A673 (cell line): ENCODE measurements at regions not wholly inside any gene's neighbourhood (a gene's known extent, or its start where the extent isn't known, plus 50 kb on each side); places are given as distances from the start of the nearest gene placed in this dataset.

Experiments
- BruUV-seq: library from RNA; stranded (reverse); fragments of 400-500 nt; replicated peaks from 2 replicates; lab custom pipeline; 2021; lab: Mats Ljungman, UMichigan
- CTCF ChIA-PET: fragments of 300-600 bp; sonication (Branson Sonifier 250); formaldehyde crosslinking; loops from one replicate; lab custom pipeline; 2022; ENCODE audit warnings: antibody characterized with exemption; lab: Charles Lee
- POLR2A ChIA-PET: fragments of 300-600 bp; sonication (Branson Sonifier 250); formaldehyde crosslinking; loops from one replicate; lab custom pipeline; 2022; ENCODE audit warnings: antibody characterized with exemption; ENCODE audit not compliant: low non-redundant PET; lab: Charles Lee
- DNase-seq: peaks from one replicate; pipeline ENCODE4 v3.0.0-alpha.2; 2015; ENCODE audit warnings: low spot score
- H3K27ac ChIP-seq: fragments of 200-600 bp; sonication (generic); 2 replicates; pipeline ENCODE4 v1.5.1; 2016; ENCODE audit warnings: mixed run types, low read depth, mild to moderate bottlenecking, mixed read lengths, antibody characterized with exemption, low read length; ENCODE audit not compliant: poor library complexity, severe bottlenecking
- H3K27me3 ChIP-seq: fragments of 200-600 bp; sonication (generic); replicated peaks from 2 replicates; pipeline ENCODE4 v1.6.1; 2017; ENCODE audit warnings: mixed run types, low read depth, mild to moderate bottlenecking, mixed read lengths, antibody characterized with exemption, low read length; ENCODE audit not compliant: insufficient read depth, poor library complexity
- H3K36me3 ChIP-seq: fragments of 200-600 bp; sonication (generic); 2 replicates; pipeline ENCODE4 v1.6.1; 2016; ENCODE audit warnings: mixed run types, mild to moderate bottlenecking, mixed read lengths, antibody characterized with exemption, low read length; ENCODE audit not compliant: insufficient read depth, poor library complexity, severe bottlenecking
- H3K4me1 ChIP-seq: fragments of 200-600 bp; sonication (generic); 2 replicates; pipeline ENCODE4 v1.6.1; 2017; ENCODE audit warnings: mixed run types, mild to moderate bottlenecking, mixed read lengths, antibody characterized with exemption, low read length; ENCODE audit not compliant: insufficient read depth, poor library complexity, severe bottlenecking
- H3K4me3 ChIP-seq: fragments of 200-600 bp; sonication (generic); 2 replicates; pipeline ENCODE4 v1.5.1; 2016; ENCODE audit warnings: low read depth, mixed run types, mild to moderate bottlenecking, mixed read lengths, low read length; ENCODE audit not compliant: poor library complexity, severe bottlenecking
- H3K9me3 ChIP-seq: fragments of 200-600 bp; sonication (generic); 2 replicates; pipeline ENCODE4 v1.6.1; 2016; ENCODE audit warnings: mixed run types, low read depth, mild to moderate bottlenecking, mixed read lengths, antibody characterized with exemption, low read length; ENCODE audit not compliant: poor library complexity, severe bottlenecking
- CTCF ChIP-seq: fragments of 300-800, 200-600 bp; sonication (generic); conservative IDR thresholded peaks from 2 replicates; pipeline ENCODE4 v1.5.1; 2017; ENCODE audit warnings: low read depth, mild to moderate bottlenecking, antibody characterized with exemption, low read length, moderate library complexity, mixed read lengths
- EZH2 ChIP-seq: fragments of 200-600 bp; sonication (generic); IDR thresholded peaks from 2 replicates; pipeline ENCODE4 v1.6.1; 2017; ENCODE audit warnings: borderline replicate concordance, low read depth, mild to moderate bottlenecking, mixed read lengths, antibody characterized with exemption, low read length; ENCODE audit not compliant: poor library complexity, severe bottlenecking
- intact Hi-C: fragments of 100-400 bp; cut with micrococcal nuclease; formaldehyde crosslinking; loops from one replicate; pipeline ENCODE4 v1.10.0; 2022; ENCODE audit not compliant: unreplicated experiment

- intact Hi-C loops, result no loop called here
Observed at GRCh38 chr2:196344397-196344796, 173.0 kb upstream of the STK17B start.

GRCh38 chr2:196353717-196354116 is 182.3 kb upstream of the STK17B start:
- H3K4me3 ChIP-seq, result no peak overlapping the region
- intact Hi-C loops, result no loop called here
- DNase-seq, result no peak
- H3K27ac ChIP-seq, result no peak overlapping the region
- POLR2A ChIA-PET, result no interaction called here
- no peaks in the 10 kb centered on the region for H3K4me1 ChIP-seq
- no TSS peak for BruUV-seq
- H3K27me3 ChIP-seq, result no peaks in the 10 kb centered on the region
- no peaks in the 10 kb centered on the region for H3K36me3 ChIP-seq
- TF ChIP-seq EZH2 (no peak), CTCF (no peak)
- CTCF ChIA-PET, result no interaction called here
- H3K9me3 ChIP-seq, result no peaks in the 10 kb centered on the region

More at GRCh38 chr2:196344397-196344796, 173.0 kb upstream of the STK17B start:
- CTCF ChIA-PET, result no interaction called here
- POLR2A ChIA-PET, result no interaction called here
- H3K27ac ChIP-seq, result no peak overlapping the region
- TF ChIP-seq CTCF, result no peak
- TF ChIP-seq EZH2, result no peak
- H3K36me3 ChIP-seq, result no peaks in the 10 kb centered on the region
- no peaks in the 10 kb centered on the region for H3K9me3 ChIP-seq
- no TSS peak for BruUV-seq
- H3K27me3 ChIP-seq, result no peaks in the 10 kb centered on the region
- no peak for DNase-seq
- no peaks in the 10 kb centered on the region for H3K4me1 ChIP-seq
- no peak overlapping the region for H3K4me3 ChIP-seq

- DNase-seq, result no peak
- POLR2A ChIA-PET, result no interaction called here
- Histone ChIP-seq H3K27ac (no peak overlapping the region), H3K36me3 (no peaks in the 10 kb centered on the region), H3K9me3 (no peaks in the 10 kb centered on the region), H3K27me3 (no peaks in the 10 kb centered on the region), H3K4me1 (no peaks in the 10 kb centered on the region), H3K4me3 (no peak overlapping the region)
- intact Hi-C loops, result no loop called here
- CTCF ChIA-PET, result no interaction called here
- no peak for TF ChIP-seq EZH2
- no peak for TF ChIP-seq CTCF
- no TSS peak for BruUV-seq
Observed at GRCh38 chr2:196354186-196354585, 182.8 kb upstream of the STK17B start.
